GM18951 (cell line): ENCODE measurements at regions not wholly inside any gene's neighbourhood (a gene's known extent, or its start where the extent isn't known, plus 50 kb on each side); places are given as distances from the start of the nearest gene placed in this dataset.

Experiments used
- POLR2A ChIP-seq: IDR thresholded peaks from 4 replicates; pipeline ENCODE4 v1.6.1; 2011; ENCODE audit warnings: mild to moderate bottlenecking; ENCODE audit not compliant: insufficient read length, insufficient read depth; ENCODE audit errors: extremely low read depth
- in situ Hi-C: fragments of 300-500 bp; cut with MboI; formaldehyde crosslinking; loops from one replicate; pipeline ENCODE4 v1.12.0; 2022; ENCODE audit warnings: low sequenced_read_pairs, mixed read lengths, inconsistent platforms; ENCODE audit not compliant: unreplicated experiment

DNA sequence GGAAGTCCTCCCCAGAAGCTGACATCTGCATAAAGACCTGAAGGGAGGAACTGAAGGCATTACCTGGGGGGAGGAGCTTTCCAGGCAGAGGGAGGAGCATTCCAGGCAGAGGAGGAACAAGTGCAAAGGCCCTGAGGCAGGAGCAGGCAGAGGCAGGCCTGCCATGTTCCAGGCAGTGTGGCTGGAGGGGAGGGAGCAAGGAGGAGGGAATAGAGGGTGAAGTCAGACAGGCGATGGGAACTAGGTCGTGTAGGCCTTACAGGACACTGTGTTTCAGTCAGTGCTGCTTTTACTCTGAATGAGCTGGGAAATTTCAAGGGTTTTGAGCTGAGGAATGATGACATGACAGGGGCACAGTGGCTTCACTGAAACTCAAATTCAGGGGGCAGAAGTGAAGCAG is 292.7 kb downstream of the BCOR start:
- no peak for TF ChIP-seq POLR2A
- in situ Hi-C loops: loop anchor here (10.0 kb wide), 1 partner anchor 840 kb away; the partner anchor contains the start of gene CXorf38

DNA sequence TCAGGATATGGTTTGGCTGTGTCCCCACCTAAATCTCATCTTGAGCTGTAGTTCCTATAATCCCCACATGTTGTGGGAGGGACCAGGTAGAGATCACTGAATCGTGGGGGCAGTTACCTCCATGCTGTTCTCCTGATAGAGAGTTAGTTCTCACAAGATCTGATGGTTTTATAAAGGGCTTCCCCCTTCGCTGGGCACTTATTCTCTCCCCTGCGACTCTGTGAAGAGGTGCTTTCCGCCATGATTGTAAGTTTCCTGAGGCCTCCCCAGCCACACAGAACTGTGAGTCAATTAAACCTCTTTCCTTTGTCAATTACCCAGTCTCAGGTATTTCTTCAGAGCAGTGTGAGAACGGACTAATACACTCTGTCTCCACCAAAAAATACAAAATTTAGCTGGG is 291.9 kb downstream of the BCOR start:
- in situ Hi-C loops: loop anchor here (10.0 kb wide), 1 partner anchor 839 kb away; the partner anchor contains the start of gene CXorf38
- TF ChIP-seq POLR2A: no peak

DNA sequence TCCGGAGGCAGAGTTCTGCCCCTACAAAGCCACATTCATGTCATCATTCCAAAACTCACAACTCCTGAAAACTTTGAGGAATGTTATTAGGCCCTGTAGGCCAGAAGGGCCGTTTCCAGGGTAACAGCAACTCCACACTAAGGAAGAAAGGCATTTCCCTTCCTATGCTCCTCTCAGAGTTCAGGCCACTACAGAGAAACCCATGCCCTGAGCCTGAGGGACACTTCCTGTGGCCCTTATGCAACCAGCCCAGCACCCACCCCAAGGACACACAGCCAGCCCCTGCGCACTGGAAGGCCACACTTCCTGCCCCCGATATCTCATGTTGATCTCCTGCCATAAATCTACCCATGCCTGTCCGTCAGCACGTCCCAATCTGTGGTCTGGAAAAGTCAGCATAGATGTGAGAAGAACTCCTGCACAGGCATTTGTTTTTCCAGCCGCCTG is 289.3 kb downstream of the BCOR start:
- in situ Hi-C loops: loop anchor here (10.0 kb wide), 1 partner anchor 836 kb away; the partner anchor contains the start of gene CXorf38
- no peak for TF ChIP-seq POLR2A

DNA sequence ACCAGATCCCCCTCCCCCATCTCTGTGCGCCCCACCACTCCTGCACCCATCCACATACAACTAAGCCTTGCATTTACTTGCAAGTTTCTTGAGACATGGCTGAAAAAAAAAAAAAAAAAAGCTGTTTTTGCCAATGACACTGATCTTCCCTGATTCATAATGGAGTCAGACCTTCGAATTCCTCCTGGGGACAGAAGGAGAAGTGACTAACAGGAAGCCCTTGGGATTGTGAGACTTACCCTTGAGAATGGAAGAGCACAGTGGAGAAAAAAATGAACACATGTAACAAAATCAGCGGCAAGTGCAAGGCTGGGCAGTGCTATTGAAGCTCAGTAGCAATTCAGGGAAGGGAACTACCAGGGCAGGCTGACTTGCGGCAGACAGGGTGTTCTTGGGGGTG is 288.4 kb downstream of the BCOR start:
- TF ChIP-seq POLR2A: no peak
- in situ Hi-C loops: loop anchor here (10.0 kb wide), 1 partner anchor 835 kb away; the partner anchor contains the start of gene CXorf38

DNA sequence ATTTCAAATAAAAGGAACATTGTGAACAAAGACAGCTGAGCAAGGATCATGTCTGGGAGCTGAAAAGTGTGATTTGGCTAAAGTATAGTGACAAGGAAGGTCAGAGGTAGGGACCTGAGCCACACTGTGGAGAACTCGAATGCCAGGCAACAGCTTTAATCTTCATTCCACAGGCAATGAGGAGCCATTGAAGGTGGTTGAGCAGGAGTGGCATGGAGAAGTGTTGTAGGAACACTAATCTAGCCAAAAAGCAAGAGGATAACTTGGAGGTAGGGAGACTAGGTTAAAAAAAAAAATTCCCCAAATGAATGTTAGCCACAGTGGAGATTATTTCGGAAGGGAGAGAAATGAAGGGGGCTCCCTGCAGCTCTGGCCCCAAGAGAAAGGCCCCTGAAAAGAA is 286.9 kb downstream of the BCOR start:
- no peak for TF ChIP-seq POLR2A
- in situ Hi-C loops: no loop called here

DNA sequence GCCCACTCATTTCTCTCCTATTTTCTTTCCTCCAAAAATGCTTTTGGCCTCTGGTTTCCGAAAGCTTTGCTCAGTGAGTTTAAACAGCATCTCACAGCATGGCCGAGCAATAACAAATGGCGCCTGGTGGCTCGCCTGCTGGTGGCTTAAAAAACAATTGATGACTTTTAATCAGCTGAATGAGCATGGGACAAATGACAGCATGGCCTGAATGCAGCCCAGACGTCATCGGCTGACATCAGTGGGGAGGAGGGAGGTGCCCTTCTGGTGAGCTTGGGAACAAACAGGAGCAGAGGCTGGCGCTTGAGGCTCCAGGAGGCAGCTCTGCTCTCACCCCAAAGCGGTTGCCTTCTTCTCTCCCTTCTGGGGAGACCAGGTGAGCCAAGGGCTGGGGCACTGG is 286.4 kb downstream of the BCOR start:
- in situ Hi-C loops: no loop called here
- TF ChIP-seq POLR2A: no peak

DNA sequence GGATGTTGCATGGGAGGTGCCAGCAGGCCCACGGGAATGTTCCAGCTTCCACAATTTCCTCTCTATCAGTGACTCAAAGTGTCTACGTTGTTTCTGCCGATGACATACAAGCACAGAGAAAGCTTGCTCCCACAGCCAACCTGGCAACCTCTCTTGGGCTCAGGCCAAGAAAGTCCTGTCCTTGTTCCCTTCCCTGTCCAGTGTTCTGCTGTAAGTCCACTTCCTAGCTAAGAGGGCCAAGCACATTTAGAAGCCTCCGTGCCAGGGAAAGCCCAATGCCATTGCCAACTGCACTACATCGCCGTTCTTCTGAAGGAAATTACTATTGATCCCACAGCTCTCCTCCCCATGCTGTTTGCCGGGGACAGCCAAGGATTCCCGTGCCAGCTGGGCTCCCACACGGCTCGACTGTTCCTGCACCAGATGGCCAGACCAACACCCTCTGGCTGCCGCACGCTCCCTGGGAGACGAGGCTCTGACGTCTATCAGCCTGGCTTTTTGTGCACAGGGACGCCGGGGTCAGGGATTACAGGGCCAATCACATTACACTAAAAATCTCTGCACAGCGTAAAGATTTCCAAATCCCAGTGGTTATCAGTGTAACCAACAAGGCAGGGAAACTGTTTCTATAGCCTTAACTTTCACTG is 284.0 kb downstream of the BCOR start:
- in situ Hi-C loops: no loop called here
- TF ChIP-seq POLR2A: no peak

DNA sequence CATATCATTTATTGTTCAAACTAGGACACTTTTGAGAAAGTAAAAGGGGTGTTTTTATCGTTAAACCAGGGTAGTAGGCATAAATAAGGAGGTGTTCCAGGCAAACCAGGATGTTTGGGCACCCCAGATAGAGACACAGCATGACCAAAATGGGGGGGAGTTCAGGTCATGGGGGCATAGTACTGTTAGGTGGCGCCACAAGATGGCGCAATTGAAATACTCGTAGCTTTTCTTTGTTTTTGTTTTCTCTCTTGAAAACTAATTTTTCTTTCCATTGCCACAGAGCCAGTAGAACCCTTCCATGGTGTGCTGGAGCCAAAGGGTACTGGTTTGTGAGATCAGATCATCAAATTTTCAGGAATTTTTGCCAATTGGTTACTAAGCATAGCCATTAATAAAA is 283.4 kb downstream of the BCOR start:
- in situ Hi-C loops: no loop called here

DNA sequence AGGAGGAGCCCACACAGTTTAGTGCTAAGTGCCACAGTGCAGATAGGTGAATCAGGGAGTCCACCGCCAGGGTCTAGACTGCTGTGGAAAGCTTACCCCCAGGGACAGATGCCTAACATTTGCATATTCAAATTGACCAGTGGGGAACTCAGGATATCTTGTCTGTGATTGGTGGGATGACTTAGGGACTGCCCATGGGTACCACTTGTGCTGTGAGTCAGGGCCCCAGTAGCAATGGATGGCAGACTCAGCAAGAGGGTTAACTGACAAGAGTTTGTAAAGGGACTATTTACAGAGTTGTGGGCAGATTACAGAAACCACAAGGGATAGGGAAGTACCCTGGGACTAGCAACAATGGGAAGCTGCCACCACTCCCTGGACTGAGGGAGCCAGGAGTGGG is 282.1 kb downstream of the BCOR start:
- in situ Hi-C loops: no loop called here

More for the DNA sequence above, 283.4 kb downstream of the BCOR start:
- TF ChIP-seq POLR2A: no peak

DNA sequence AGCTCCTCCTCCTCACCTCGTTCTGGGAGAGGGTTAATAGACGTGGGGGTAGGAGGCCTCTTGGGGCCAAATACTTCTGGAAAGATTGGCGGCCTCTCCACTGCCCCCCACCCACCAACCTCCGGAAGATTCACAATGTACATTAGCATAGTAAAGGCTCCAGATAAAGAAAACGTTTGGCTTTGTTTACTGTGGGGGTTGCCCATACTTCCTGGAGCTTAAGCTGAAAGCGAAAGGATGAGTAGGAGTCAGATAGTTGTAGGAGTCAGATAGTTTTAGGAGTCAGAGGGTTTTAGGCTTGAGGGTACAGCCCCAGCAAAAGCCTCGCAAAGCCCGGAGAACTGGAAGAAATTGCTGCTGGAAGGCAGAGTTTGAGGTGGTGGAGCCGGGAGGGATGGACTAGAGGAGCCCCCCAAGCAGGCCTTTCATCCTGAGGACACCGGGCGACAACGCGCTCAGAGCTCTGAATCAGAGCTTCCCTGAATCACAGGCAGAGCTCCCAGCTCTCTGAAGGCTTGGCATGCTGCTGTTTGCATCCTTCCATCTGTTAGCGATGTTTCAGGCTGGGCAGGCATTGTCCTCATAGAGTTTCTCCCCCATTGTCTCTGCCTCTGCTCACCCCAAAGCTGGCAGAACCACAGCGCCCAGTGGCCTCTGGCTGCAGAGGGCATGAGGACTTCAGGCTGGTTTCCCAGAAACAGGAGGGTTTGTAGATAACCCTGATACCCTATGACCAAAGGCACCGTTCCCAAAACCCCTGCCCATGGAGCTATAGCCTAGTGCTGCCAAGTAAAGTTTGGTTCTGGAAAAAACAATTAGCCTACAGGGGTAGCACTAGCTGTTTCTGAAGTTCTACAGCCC is 280.7 kb downstream of the BCOR start:
- TF ChIP-seq POLR2A: no peak
- in situ Hi-C loops: no loop called here

More for the DNA sequence above, 282.1 kb downstream of the BCOR start:
- TF ChIP-seq POLR2A: no peak

DNA sequence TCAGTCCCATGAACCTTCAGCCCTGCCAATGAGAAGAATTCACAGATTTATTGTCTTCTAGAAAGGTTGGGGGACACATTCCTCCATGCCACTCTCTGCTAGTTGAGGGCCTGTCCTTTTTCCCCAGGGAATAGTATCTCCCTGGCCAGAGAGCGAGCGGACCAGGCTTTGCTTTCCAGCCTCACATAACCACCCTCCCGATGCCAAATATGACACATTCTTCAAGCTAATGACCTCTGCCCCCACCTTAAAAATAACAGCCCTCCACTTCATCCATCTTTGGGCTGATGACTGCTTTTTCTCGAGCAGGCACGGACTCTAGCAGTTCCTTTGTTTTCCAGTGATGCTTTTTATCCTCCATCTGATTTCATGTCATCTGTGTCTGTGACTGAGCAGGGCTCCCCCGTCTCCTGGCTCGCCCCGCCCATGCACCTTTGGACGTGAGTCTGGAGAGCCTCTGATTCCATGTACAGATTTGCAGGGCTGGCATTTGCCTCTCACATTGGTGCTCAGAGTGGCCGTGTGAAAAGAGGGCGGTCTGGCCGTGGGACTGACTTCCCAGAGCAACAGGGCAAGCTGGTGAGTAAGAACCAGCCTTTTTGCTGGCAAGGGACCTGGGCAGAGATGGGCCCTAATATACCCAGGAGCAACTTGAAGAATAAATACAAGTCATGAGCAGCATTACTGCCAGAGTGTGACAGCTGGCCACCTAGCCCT is 279.8 kb downstream of the BCOR start:
- in situ Hi-C loops: no loop called here
- TF ChIP-seq POLR2A: no peak

DNA sequence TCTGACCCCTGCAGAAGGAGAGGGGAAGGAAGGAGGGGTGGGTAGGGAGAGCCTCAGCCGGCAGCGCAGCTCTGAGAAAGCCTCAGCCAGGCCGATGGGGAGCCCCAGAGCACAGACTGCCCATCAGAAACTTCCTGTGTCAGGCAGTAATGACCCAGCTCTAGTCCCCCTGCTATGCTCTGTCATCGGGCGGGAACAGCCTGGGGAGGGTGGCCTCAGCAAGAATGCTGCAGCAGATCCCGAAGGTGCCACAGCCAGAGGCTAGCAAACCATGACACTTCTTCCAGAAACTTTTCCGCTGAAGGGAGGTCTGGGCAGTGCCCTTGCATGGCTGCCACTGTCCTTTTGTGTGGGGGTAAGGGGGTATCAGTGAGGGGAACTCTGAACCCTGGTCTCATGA is 279.0 kb downstream of the BCOR start:
- no peak for TF ChIP-seq POLR2A
- in situ Hi-C loops: no loop called here
